ENCODE measurements at regions not wholly inside any gene's neighbourhood (a gene's known extent, or its start where the extent isn't known, plus 50 kb on each side); places are given as distances from the start of the nearest gene placed in this dataset.

GRCh38 chr4:178296669-178297068, 854.4 kb upstream of the AGA start:
- TF ChIP-seq POLR2A (IDR thresholded peaks at IDR 0.05; ENCODE audit: low read depth, low read length): no peak
- FAIRE-seq: no peak
- DNase-seq (ENCODE audit: insufficient read length, low spot score): no peak

- FAIRE-seq (no peak), DNase-seq (ENCODE audit: insufficient read length, low spot score) (no peak)
- no peak for TF ChIP-seq POLR2A (IDR thresholded peaks at IDR 0.05; ENCODE audit: low read depth, low read length)
These were observed 864.3 kb upstream of the AGA start for GRCh38 chr4:178306565-178306964.

DNA sequence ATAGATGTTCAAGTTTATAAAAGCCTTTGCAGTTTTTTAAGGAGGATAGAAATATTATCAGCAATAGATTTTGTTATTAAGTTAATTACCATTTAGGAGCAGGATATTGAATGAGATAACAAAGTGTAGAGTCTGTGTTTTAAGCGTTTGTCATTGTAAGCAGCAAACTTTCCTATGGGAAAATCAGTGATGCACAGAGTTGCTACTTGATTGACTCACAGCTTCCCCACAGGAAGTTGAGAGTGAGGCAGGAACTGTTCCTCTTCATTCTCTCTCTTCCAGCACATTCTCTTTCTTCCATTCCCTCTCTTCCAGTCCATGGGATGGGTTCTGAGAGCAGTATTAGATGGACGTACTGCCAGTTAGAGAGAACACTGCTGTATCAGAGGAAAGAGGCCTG, 867.7 kb upstream of the AGA start:
- DNase-seq (ENCODE audit: insufficient read length, low spot score) (no peak), FAIRE-seq (no peak)
- no peak for TF ChIP-seq POLR2A (IDR thresholded peaks at IDR 0.05; ENCODE audit: low read depth, low read length)

- DNase-seq (ENCODE audit: insufficient read length, low spot score) (no peak), FAIRE-seq (no peak)
- no peak for TF ChIP-seq POLR2A (IDR thresholded peaks at IDR 0.05; ENCODE audit: low read depth, low read length)
These were observed 869.8 kb upstream of the AGA start for GRCh38 chr4:178311997-178312396.

GRCh38 chr4:178314287-178314686, 872.0 kb upstream of the AGA start:
- no peak for DNase-seq (ENCODE audit: insufficient read length, low spot score)
- FAIRE-seq: no peak

DNA sequence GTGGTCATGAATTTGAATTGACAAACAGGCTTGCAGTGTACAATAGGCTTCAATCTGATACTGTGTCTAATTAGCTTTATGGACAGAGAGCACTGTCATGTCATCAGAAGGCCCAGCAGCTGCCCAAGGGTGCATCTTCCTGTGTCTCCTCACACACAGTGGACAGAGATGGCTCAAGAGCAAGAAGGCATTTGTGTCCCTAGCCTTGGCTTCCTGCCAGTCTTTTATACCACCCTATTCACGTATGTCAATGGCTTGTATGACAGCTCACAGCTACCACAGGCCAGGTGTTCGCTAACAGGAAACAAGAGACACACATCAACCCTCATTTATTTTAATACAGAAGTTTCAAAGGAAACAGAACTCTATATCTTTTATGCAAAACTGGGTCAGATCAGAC, 874.0 kb upstream of the AGA start:
- DNase-seq (ENCODE audit: insufficient read length, low spot score) (no peak), FAIRE-seq (no peak)
- no peak for TF ChIP-seq POLR2A (IDR thresholded peaks at IDR 0.05; ENCODE audit: low read depth, low read length)

More at GRCh38 chr4:178314287-178314686, 872.0 kb upstream of the AGA start:
- no peak for TF ChIP-seq POLR2A (IDR thresholded peaks at IDR 0.05; ENCODE audit: low read depth, low read length)

DNA sequence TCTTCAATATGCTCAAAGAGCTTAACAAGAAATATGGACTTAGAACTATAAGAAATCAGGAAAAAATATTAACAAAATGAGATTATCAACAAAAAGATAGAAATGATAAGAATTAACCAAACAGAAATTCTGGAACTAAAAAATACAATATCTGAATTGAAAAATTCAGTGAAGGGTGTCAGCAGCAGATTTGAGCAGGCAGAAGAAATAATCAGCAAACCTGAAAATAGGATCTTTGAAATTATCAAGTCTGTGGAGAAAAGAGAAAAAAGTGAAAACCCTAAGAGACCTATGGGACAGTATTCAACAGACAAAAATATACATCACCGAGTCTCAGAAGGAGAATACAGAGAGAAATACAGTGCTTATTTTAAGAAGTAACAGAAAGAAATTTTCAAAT, 877.8 kb upstream of the AGA start:
- FAIRE-seq: no peak
- DNase-seq (ENCODE audit: insufficient read length, low spot score): no peak
- TF ChIP-seq POLR2A (IDR thresholded peaks at IDR 0.05; ENCODE audit: low read depth, low read length): no peak

GRCh38 chr4:178322524-178323183, 880.4 kb upstream of the AGA start:
- no peak for TF ChIP-seq POLR2A (IDR thresholded peaks at IDR 0.05; ENCODE audit: low read depth, low read length)
- no peak for DNase-seq (ENCODE audit: insufficient read length, low spot score)
- FAIRE-seq: no peak

DNA sequence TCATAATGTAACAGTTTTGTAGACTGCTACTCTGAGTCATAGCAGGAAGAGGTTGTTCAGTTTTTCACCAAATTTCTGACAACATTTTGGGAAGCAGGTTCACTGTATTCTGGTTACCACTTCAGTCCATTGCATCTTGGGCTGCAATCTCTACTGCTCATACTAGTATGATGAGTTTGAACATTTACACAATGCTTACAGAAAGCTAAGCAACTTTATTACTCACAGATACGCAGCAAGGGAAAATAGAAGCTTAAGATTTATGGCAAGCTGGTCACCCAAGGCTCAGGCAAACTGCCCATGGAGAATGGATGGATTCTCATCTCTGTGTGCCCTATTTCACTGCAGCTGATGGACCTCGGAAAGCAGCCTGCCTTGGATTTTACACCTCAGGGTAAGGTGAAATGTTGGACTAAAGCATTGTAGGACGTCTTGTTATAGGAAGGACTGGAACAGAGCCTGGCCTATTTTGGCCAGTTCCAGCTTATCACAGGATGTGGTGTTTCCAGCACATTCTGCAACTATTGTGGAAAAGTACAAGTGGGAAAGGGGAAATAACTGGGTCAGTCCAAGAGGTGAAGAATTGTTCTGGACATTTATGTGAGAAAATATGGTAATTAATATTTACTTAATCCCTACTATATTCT, 887.1 kb upstream of the AGA start:
- FAIRE-seq (no peak), DNase-seq (ENCODE audit: insufficient read length, low spot score) (no peak)
- TF ChIP-seq POLR2A (IDR thresholded peaks at IDR 0.05; ENCODE audit: low read depth, low read length): no peak

DNA sequence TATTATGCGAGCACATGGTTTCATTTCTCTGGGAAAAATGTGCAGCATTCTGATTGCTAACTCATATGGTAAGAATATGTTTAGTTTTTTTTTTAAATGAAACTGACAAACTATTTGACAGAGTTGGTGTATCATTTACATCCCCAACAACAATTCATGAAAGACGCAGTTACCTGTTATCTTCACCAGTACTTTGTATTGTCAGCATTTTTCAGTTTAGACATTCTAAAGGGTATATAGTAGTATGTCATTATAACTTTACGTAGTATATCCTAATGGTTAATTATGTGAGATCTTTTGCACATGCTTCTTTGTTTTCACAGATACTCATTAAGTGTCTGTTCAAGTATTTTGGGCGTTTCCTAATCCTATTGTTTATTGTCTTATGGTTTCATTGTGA, 891.1 kb upstream of the AGA start:
- no peak for DNase-seq (ENCODE audit: insufficient read length, low spot score)
- TF ChIP-seq POLR2A (IDR thresholded peaks at IDR 0.05; ENCODE audit: low read depth, low read length): no peak
- no peak for FAIRE-seq

GRCh38 chr4:178339769-178340168, 897.5 kb upstream of the AGA start:
- FAIRE-seq (no peak), DNase-seq (ENCODE audit: insufficient read length, low spot score) (no peak)
- TF ChIP-seq POLR2A (IDR thresholded peaks at IDR 0.05; ENCODE audit: low read depth, low read length): no peak

GRCh38 chr4:178340468-178340867, 898.2 kb upstream of the AGA start:
- no peak for TF ChIP-seq POLR2A (IDR thresholded peaks at IDR 0.05; ENCODE audit: low read depth, low read length)
- FAIRE-seq (no peak), DNase-seq (ENCODE audit: insufficient read length, low spot score) (no peak)

GRCh38 chr4:178344096-178344495, 901.9 kb upstream of the AGA start:
- TF ChIP-seq POLR2A (IDR thresholded peaks at IDR 0.05; ENCODE audit: low read depth, low read length): no peak
- no peak for FAIRE-seq
- no peak for DNase-seq (ENCODE audit: insufficient read length, low spot score)

GRCh38 chr4:178347111-178347510, 904.9 kb upstream of the AGA start:
- DNase-seq (ENCODE audit: insufficient read length, low spot score) (no peak), FAIRE-seq (no peak)
- TF ChIP-seq POLR2A (IDR thresholded peaks at IDR 0.05; ENCODE audit: low read depth, low read length): no peak

GRCh38 chr4:178349601-178350000, 907.4 kb upstream of the AGA start:
- DNase-seq (ENCODE audit: insufficient read length, low spot score) (no peak), FAIRE-seq (no peak)
- no peak for TF ChIP-seq POLR2A (IDR thresholded peaks at IDR 0.05; ENCODE audit: low read depth, low read length)
